Activated CD4-positive, alpha-beta memory T cell treated with anti-CD3 and anti-CD28 coated beads, Interleukin-2, amount 10 ng/mL, durations not matched to agents 7 days and 5 days (primary cell): ENCODE measurements at regions not wholly inside any gene's neighbourhood (a gene's known extent, or its start where the extent isn't known, plus 50 kb on each side); places are given as distances from the start of the nearest gene placed in this dataset.

Experiments used
- CTCF ChIA-PET: fragments of 350-600 bp; sonication (Branson Sonifier 250); formaldehyde crosslinking; loops from one replicate; lab custom pipeline; 2021; ENCODE audit warnings: antibody characterized with exemption, inconsistent platforms; lab: Charles Lee
- POLR2A ChIA-PET: fragments of 350-600 bp; sonication (Branson Sonifier 250); formaldehyde crosslinking; loops from one replicate; lab custom pipeline; 2021; ENCODE audit warnings: antibody characterized with exemption; lab: Charles Lee
- DNase-seq: peaks from one replicate; pipeline ENCODE4 v3.0.0-alpha.2; 2020
- H3K27ac Mint-ChIP-seq: one replicate; pipeline ENCODE4 v1.8.0; 2021; ENCODE audit warnings: mild to moderate bottlenecking, mixed read lengths
- H3K27me3 Mint-ChIP-seq: one replicate; pipeline ENCODE4 v1.8.0; 2021; ENCODE audit warnings: mixed read lengths
- H3K36me3 Mint-ChIP-seq: one replicate; pipeline ENCODE4 v1.8.0; 2021; ENCODE audit warnings: low read depth, mixed read lengths
- H3K4me1 Mint-ChIP-seq: one replicate; pipeline ENCODE4 v1.8.0; 2021; ENCODE audit warnings: mixed read lengths
- H3K4me3 Mint-ChIP-seq: one replicate; pipeline ENCODE4 v1.8.0; 2021; ENCODE audit warnings: mild to moderate bottlenecking, mixed read lengths
- H3K9me3 Mint-ChIP-seq: one replicate; pipeline ENCODE4 v1.8.0; 2021; ENCODE audit warnings: mixed read lengths

GRCh38 chr2:220041447-220041846 lies 414.0 kb downstream of the SLC4A3 start:
- H3K27ac Mint-ChIP-seq = no peak overlapping the region
- H3K4me3 Mint-ChIP-seq = no peak overlapping the region
- DNase-seq = no peak
- H3K4me1 Mint-ChIP-seq = no peaks in the 10 kb centered on the region
- H3K36me3 Mint-ChIP-seq = no peaks in the 10 kb centered on the region
- no peaks in the 10 kb centered on the region for H3K27me3 Mint-ChIP-seq
- no peaks in the 10 kb centered on the region for H3K9me3 Mint-ChIP-seq
- ChIA-PET CTCF (no interaction called here), POLR2A (no interaction called here)

- Mint-ChIP-seq H3K9me3 (no peaks in the 10 kb centered on the region), H3K27me3 (no peaks in the 10 kb centered on the region), H3K4me3 (no peak overlapping the region), H3K36me3 (no peaks in the 10 kb centered on the region), H3K4me1 (no peaks in the 10 kb centered on the region), H3K27ac (no peak overlapping the region)
- ChIA-PET POLR2A (no interaction called here), CTCF (no interaction called here)
- DNase-seq = no peak
Measured at GRCh38 chr2:220043155-220043989, 415.9 kb downstream of the SLC4A3 start.

- no peak for DNase-seq
- ChIA-PET POLR2A (no interaction called here), CTCF (no interaction called here)
- H3K27me3 Mint-ChIP-seq = no peaks in the 10 kb centered on the region
- no peaks in the 10 kb centered on the region for H3K9me3 Mint-ChIP-seq
- no peaks in the 10 kb centered on the region for H3K4me1 Mint-ChIP-seq
- H3K27ac Mint-ChIP-seq = no peak overlapping the region
- H3K36me3 Mint-ChIP-seq = no peaks in the 10 kb centered on the region
- H3K4me3 Mint-ChIP-seq = no peak overlapping the region
Measured at GRCh38 chr2:220043990-220044335, 416.5 kb downstream of the SLC4A3 start.

- H3K27me3 Mint-ChIP-seq = no peaks in the 10 kb centered on the region
- no peak overlapping the region for H3K27ac Mint-ChIP-seq
- no peaks in the 10 kb centered on the region for H3K36me3 Mint-ChIP-seq
- ChIA-PET POLR2A (no interaction called here), CTCF (no interaction called here)
- no peaks in the 10 kb centered on the region for H3K4me1 Mint-ChIP-seq
- DNase-seq = no peak
- no peak overlapping the region for H3K4me3 Mint-ChIP-seq
- H3K9me3 Mint-ChIP-seq = no peaks in the 10 kb centered on the region
Measured at GRCh38 chr2:220044383-220044782, 417.0 kb downstream of the SLC4A3 start.

- Mint-ChIP-seq H3K4me1 (no peaks in the 10 kb centered on the region), H3K4me3 (no peak overlapping the region), H3K36me3 (no peaks in the 10 kb centered on the region), H3K9me3 (no peaks in the 10 kb centered on the region), H3K27ac (no peak overlapping the region), H3K27me3 (no peaks in the 10 kb centered on the region)
- no peak for DNase-seq
- POLR2A ChIA-PET = no interaction called here
- CTCF ChIA-PET = no interaction called here
Measured at GRCh38 chr2:220046507-220046906, 419.1 kb downstream of the SLC4A3 start.

GRCh38 chr2:220051716-220052115 lies 424.3 kb downstream of the SLC4A3 start:
- no peaks in the 10 kb centered on the region for H3K4me1 Mint-ChIP-seq
- DNase-seq = no peak
- no peaks in the 10 kb centered on the region for H3K27me3 Mint-ChIP-seq
- no peak overlapping the region for H3K4me3 Mint-ChIP-seq
- H3K36me3 Mint-ChIP-seq = no peaks in the 10 kb centered on the region
- POLR2A ChIA-PET = no interaction called here
- CTCF ChIA-PET = no interaction called here
- no peak overlapping the region for H3K27ac Mint-ChIP-seq
- H3K9me3 Mint-ChIP-seq = no peaks in the 10 kb centered on the region

- no peak overlapping the region for H3K27ac Mint-ChIP-seq
- H3K9me3 Mint-ChIP-seq = no peaks in the 10 kb centered on the region
- H3K4me1 Mint-ChIP-seq = no peaks in the 10 kb centered on the region
- CTCF ChIA-PET = interaction anchor here (1.1 kb wide), 1 partner anchor 9 kb away, joined by 3 read pairs; no protein-coding TSS in a partner anchor
- POLR2A ChIA-PET = no interaction called here
- H3K36me3 Mint-ChIP-seq = no peaks in the 10 kb centered on the region
- H3K27me3 Mint-ChIP-seq = no peaks in the 10 kb centered on the region
- H3K4me3 Mint-ChIP-seq = no peak overlapping the region
- DNase-seq = no peak
Measured at GRCh38 chr2:220053919-220054318, 426.5 kb downstream of the SLC4A3 start.

GRCh38 chr2:220057391-220057790 lies 430.0 kb downstream of the SLC4A3 start:
- H3K9me3 Mint-ChIP-seq = no peaks in the 10 kb centered on the region
- H3K27ac Mint-ChIP-seq = no peak overlapping the region
- no peak overlapping the region for H3K4me3 Mint-ChIP-seq
- no peaks in the 10 kb centered on the region for H3K4me1 Mint-ChIP-seq
- H3K27me3 Mint-ChIP-seq = no peaks in the 10 kb centered on the region
- no peaks in the 10 kb centered on the region for H3K36me3 Mint-ChIP-seq
- ChIA-PET CTCF (no interaction called here), POLR2A (no interaction called here)
- no peak for DNase-seq

- ChIA-PET CTCF (no interaction called here), POLR2A (no interaction called here)
- no peak for DNase-seq
- no peaks in the 10 kb centered on the region for H3K36me3 Mint-ChIP-seq
- no peaks in the 10 kb centered on the region for H3K27me3 Mint-ChIP-seq
- no peaks in the 10 kb centered on the region for H3K4me1 Mint-ChIP-seq
- H3K4me3 Mint-ChIP-seq = no peak overlapping the region
- H3K27ac Mint-ChIP-seq = no peak overlapping the region
- H3K9me3 Mint-ChIP-seq = no peaks in the 10 kb centered on the region
Measured at GRCh38 chr2:220057916-220058315, 430.5 kb downstream of the SLC4A3 start.

- DNase-seq = no peak
- Mint-ChIP-seq H3K4me3 (no peak overlapping the region), H3K9me3 (no peaks in the 10 kb centered on the region), H3K4me1 (no peaks in the 10 kb centered on the region), H3K36me3 (no peaks in the 10 kb centered on the region), H3K27me3 (no peaks in the 10 kb centered on the region), H3K27ac (no peak overlapping the region)
- ChIA-PET POLR2A (no interaction called here), CTCF (interaction anchor here (1.3 kb wide), 1 partner anchor 10 kb away, joined by 3 read pairs; no protein-coding TSS in a partner anchor)
Measured at GRCh38 chr2:220064111-220065030, 436.9 kb downstream of the SLC4A3 start.

GRCh38 chr2:220065581-220065980 lies 438.2 kb downstream of the SLC4A3 start:
- CTCF ChIA-PET = no interaction called here
- no peaks in the 10 kb centered on the region for H3K27me3 Mint-ChIP-seq

GRCh38 chr2:220068846-220069245 lies 441.4 kb downstream of the SLC4A3 start:
- Mint-ChIP-seq H3K36me3 (no peaks in the 10 kb centered on the region), H3K4me1 (no peaks in the 10 kb centered on the region), H3K9me3 (no peaks in the 10 kb centered on the region), H3K27ac (no peak overlapping the region), H3K27me3 (no peaks in the 10 kb centered on the region), H3K4me3 (no peak overlapping the region)
- DNase-seq = no peak
- CTCF ChIA-PET = no interaction called here
- POLR2A ChIA-PET = no interaction called here

More at GRCh38 chr2:220065581-220065980, 438.2 kb downstream of the SLC4A3 start:
- Mint-ChIP-seq H3K9me3 (no peaks in the 10 kb centered on the region), H3K4me1 (no peaks in the 10 kb centered on the region), H3K27ac (no peak overlapping the region), H3K4me3 (no peak overlapping the region), H3K36me3 (no peaks in the 10 kb centered on the region)
- POLR2A ChIA-PET = no interaction called here
- DNase-seq = no peak

- Mint-ChIP-seq H3K27me3 (no peaks in the 10 kb centered on the region), H3K4me1 (no peaks in the 10 kb centered on the region), H3K4me3 (no peak overlapping the region), H3K9me3 (no peaks in the 10 kb centered on the region), H3K36me3 (no peaks in the 10 kb centered on the region), H3K27ac (no peak overlapping the region)
- ChIA-PET POLR2A (no interaction called here), CTCF (no interaction called here)
- no peak for DNase-seq
Measured at GRCh38 chr2:220070349-220070748, 442.9 kb downstream of the SLC4A3 start.
